Right lobe of liver (tissue), 4 donors: ENCODE measurements at regions not wholly inside any gene's neighbourhood (a gene's known extent, or its start where the extent isn't known, plus 50 kb on each side); places are given as distances from the start of the nearest gene placed in this dataset.

Source experiments
- CTCF ChIP-seq, 4 donors: fragments of 200-600 bp in 3 of 4; fragments of 450-650 bp in 1 of 4; IDR thresholded peaks; one replicate each; pipeline versions ENCODE4 v1.5.1 to v1.8.0; 2016 to 2022; ENCODE audit warnings: antibody characterized with exemption in 4 of 4, mild to moderate bottlenecking in 2 of 4
- POLR2A ChIP-seq: fragments of 450-650 bp; IDR thresholded peaks from one replicate; pipeline ENCODE4 v1.6.1; 2017; ENCODE audit warnings: antibody characterized with exemption, mild to moderate bottlenecking
- donor health status: DM: no; HTN: no; CAD: no.
- donor health status: DM: no; HTN: no; CAD: no.
- donor health status: DM: no; HTN: yes; CAD: no.

GRCh38 chr4:72902354-72902753, 167.2 kb downstream of the COX18 start:
- TF ChIP-seq CTCF (IDR thresholded peaks at IDR 0.05): no peak
- no peak for TF ChIP-seq POLR2A
